ENCODE measurements at regions not wholly inside any gene's neighbourhood (a gene's known extent, or its start where the extent isn't known, plus 50 kb on each side); places are given as distances from the start of the nearest gene placed in this dataset.

DNA sequence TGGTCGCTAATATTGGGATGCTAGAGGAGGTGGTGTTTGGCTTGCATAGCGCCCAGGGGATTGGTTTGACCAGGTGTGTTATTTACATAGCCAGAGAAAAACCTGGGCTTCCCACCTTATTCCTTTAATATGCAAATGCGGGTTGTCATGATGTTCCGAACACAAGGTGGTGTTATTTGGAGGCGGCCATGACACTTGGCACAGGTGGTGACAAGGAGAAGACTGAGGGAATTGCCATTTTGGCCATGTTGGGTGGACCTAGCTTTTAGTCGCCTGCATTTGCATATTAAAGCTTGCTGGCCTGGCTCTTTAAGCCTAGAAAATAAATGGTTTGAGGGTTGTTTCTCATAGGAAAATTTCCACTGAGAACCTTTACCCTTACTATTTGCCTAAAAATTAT is 490.5 kb downstream of the SIPA1L2 start:
- Histone ChIP-seq H3K27ac (ENCODE audit: low read length) (no peak overlapping the region), H3K27me3 (ENCODE audit: control insufficient read depth, insufficient read depth, low read length) (no peaks in the 10 kb centered on the region), H3K4me1 (ENCODE audit: control insufficient read depth, insufficient read depth, low read length) (no peaks in the 10 kb centered on the region), H3K9me3 (ENCODE audit: control insufficient read depth, insufficient read depth, low read depth, low read length) (0 out of 2 replicates have a peak, but pooled peaks cover 6% of the 10 kb centered on the region), H3K4me3 (ENCODE audit: low read depth in 2 of 2, low read length in 2 of 2) (no peak overlapping the region), H3K36me3 (ENCODE audit: control insufficient read depth, insufficient read depth, low read length) (no peaks in the 10 kb centered on the region)
- POLR2A ChIA-PET = no interaction called here
- TF ChIP-seq SIN3A (IDR thresholded peaks at IDR 0.05; ENCODE audit: borderline replicate concordance, insufficient read depth, low read depth, low read length) = no peak
- TF ChIP-seq, protein P1, sequence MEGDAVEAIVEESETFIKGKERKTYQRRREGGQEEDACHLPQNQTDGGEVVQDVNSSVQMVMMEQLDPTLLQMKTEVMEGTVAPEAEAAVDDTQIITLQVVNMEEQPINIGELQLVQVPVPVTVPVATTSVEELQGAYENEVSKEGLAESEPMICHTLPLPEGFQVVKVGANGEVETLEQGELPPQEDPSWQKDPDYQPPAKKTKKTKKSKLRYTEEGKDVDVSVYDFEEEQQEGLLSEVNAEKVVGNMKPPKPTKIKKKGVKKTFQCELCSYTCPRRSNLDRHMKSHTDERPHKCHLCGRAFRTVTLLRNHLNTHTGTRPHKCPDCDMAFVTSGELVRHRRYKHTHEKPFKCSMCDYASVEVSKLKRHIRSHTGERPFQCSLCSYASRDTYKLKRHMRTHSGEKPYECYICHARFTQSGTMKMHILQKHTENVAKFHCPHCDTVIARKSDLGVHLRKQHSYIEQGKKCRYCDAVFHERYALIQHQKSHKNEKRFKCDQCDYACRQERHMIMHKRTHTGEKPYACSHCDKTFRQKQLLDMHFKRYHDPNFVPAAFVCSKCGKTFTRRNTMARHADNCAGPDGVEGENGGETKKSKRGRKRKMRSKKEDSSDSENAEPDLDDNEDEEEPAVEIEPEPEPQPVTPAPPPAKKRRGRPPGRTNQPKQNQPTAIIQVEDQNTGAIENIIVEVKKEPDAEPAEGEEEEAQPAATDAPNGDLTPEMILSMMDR (IDR thresholded peaks at IDR 0.05) = no peak
- TF ChIP-seq, protein P2, sequence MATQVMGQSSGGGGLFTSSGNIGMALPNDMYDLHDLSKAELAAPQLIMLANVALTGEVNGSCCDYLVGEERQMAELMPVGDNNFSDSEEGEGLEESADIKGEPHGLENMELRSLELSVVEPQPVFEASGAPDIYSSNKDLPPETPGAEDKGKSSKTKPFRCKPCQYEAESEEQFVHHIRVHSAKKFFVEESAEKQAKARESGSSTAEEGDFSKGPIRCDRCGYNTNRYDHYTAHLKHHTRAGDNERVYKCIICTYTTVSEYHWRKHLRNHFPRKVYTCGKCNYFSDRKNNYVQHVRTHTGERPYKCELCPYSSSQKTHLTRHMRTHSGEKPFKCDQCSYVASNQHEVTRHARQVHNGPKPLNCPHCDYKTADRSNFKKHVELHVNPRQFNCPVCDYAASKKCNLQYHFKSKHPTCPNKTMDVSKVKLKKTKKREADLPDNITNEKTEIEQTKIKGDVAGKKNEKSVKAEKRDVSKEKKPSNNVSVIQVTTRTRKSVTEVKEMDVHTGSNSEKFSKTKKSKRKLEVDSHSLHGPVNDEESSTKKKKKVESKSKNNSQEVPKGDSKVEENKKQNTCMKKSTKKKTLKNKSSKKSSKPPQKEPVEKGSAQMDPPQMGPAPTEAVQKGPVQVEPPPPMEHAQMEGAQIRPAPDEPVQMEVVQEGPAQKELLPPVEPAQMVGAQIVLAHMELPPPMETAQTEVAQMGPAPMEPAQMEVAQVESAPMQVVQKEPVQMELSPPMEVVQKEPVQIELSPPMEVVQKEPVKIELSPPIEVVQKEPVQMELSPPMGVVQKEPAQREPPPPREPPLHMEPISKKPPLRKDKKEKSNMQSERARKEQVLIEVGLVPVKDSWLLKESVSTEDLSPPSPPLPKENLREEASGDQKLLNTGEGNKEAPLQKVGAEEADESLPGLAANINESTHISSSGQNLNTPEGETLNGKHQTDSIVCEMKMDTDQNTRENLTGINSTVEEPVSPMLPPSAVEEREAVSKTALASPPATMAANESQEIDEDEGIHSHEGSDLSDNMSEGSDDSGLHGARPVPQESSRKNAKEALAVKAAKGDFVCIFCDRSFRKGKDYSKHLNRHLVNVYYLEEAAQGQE (IDR thresholded peaks at IDR 0.05; ENCODE audit: insufficient read depth in 1 of 2, low read depth in 2 of 2, low read length in 1 of 2) = no peak
- no peak for TF ChIP-seq POLR2AphosphoS5 (IDR thresholded peaks at IDR 0.05; ENCODE audit: low read depth, low read length)
- TF ChIP-seq TCF7L2 (IDR thresholded peaks at IDR 0.05; ENCODE audit: low read depth, low read length) = no peak
- no peak for ATAC-seq
- intact Hi-C loops (cut with micrococcal nuclease; ENCODE audit: unreplicated experiment) (no loop called here), in situ Hi-C loops (cut with HindIII; ENCODE audit: low pct_unique_long_range_greater_than_20kb, low sequenced_read_pairs) (no loop called here)
- no peak for DNase-seq (ENCODE audit: low read depth, low spot score)
- CTCF ChIA-PET = no interaction called here
- no TSS peak for BruUV-seq (replicated peaks)

DNA sequence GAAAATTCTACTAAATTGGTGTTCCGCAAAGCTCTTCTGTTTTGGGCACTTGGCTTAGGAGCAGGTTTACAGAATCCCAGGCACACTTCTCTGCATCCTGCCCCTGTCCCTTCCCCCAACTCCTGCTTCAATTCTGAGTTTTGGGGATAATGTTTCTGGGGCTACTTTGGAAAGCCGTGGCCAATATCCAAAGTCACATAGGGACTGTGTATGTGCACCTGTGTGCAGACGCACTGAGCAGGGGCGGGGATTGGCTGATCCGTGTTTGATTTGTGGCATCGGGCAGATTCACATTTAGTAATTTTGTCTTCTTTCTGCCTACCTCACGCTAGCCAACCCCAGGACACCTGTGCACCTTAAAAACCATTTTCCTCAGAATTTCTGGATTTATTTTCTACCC is 491.9 kb downstream of the SIPA1L2 start:
- in situ Hi-C loops (cut with HindIII; ENCODE audit: low pct_unique_long_range_greater_than_20kb, low sequenced_read_pairs) (no loop called here), intact Hi-C loops (cut with micrococcal nuclease; ENCODE audit: unreplicated experiment) (no loop called here)
- CTCF ChIA-PET = no interaction called here
- Histone ChIP-seq H3K27me3 (ENCODE audit: control insufficient read depth, insufficient read depth, low read length) (no peaks in the 10 kb centered on the region), H3K27ac (ENCODE audit: low read length) (no peak overlapping the region), H3K9me3 (ENCODE audit: control insufficient read depth, insufficient read depth, low read depth, low read length) (0 out of 2 replicates have a peak, but pooled peaks cover 6% of the 10 kb centered on the region), H3K36me3 (ENCODE audit: control insufficient read depth, insufficient read depth, low read length) (no peaks in the 10 kb centered on the region), H3K4me1 (ENCODE audit: control insufficient read depth, insufficient read depth, low read length) (no peaks in the 10 kb centered on the region), H3K4me3 (ENCODE audit: low read depth in 2 of 2, low read length in 2 of 2) (no peak overlapping the region)
- DNase-seq (ENCODE audit: low read depth, low spot score) (no peak), ATAC-seq (no peak)
- BruUV-seq (replicated peaks) = no TSS peak
- POLR2A ChIA-PET = no interaction called here
- TF ChIP-seq TCF7L2 (IDR thresholded peaks at IDR 0.05; ENCODE audit: low read depth, low read length) = no peak
- TF ChIP-seq, protein P1 (IDR thresholded peaks at IDR 0.05) = no peak
- TF ChIP-seq, protein P2 (IDR thresholded peaks at IDR 0.05; ENCODE audit: insufficient read depth in 1 of 2, low read depth in 2 of 2, low read length in 1 of 2) = no peak
- TF ChIP-seq POLR2AphosphoS5 (IDR thresholded peaks at IDR 0.05; ENCODE audit: low read depth, low read length) = no peak
- TF ChIP-seq SIN3A (IDR thresholded peaks at IDR 0.05; ENCODE audit: borderline replicate concordance, insufficient read depth, low read depth, low read length) = no peak
